CD4-positive, alpha-beta T cell (primary cell): ENCODE measurements at regions not wholly inside any gene's neighbourhood (a gene's known extent, or its start where the extent isn't known, plus 50 kb on each side); places are given as distances from the start of the nearest gene placed in this dataset.

Experiments used
- ATAC-seq: fragments of 200-7000 bp; cut with Tn5 transposase; one replicate; pipeline ENCODE4 v1.10.0; 2022; ENCODE audit warnings: mild to moderate bottlenecking; ENCODE audit not compliant: poor library complexity
- CTCF ChIA-PET: fragments of 350-600 bp; sonication (Branson Sonifier 250); formaldehyde crosslinking; loops from one replicate; lab custom pipeline; 2021; ENCODE audit warnings: antibody characterized with exemption, inconsistent platforms; lab: Charles Lee
- POLR2A ChIA-PET: fragments of 350-600 bp; sonication (Branson Sonifier 250); formaldehyde crosslinking; loops from one replicate; lab custom pipeline; 2021; ENCODE audit warnings: antibody characterized with exemption, inconsistent platforms; lab: Charles Lee
- DNase-seq, 14 experiments: peaks; one replicate each; pipeline ENCODE4 v3.0.0-alpha.2; 2013 to 2020; ENCODE audit warnings: mixed read lengths in 2 of 14
- H3K27ac ChIP-seq, 2 donors: one replicate each; pipeline versions ENCODE4 v1.5.1 to v1.7.0; 2013; ENCODE audit warnings: low read length in 2 of 2, low read depth in 1 of 2, mild to moderate bottlenecking in 1 of 2
- H3K27me3 ChIP-seq, 2 experiments: 1 replicate in 1 of 2; 2 replicates in 1 of 2; pipeline versions ENCODE4 v1.6.1 to v1.7.0; 2013; ENCODE audit warnings: low read length in 2 of 2, control low read depth in 1 of 2, mild to moderate bottlenecking in 1 of 2, moderate library complexity in 1 of 2; ENCODE audit not compliant: insufficient read depth in 2 of 2, control insufficient read depth in 1 of 2
- H3K36me3 ChIP-seq: one replicate; pipeline ENCODE4 v1.6.1; 2013; ENCODE audit warnings: low read length, control low read depth; ENCODE audit not compliant: insufficient read depth
- H3K4me1 ChIP-seq: one replicate; pipeline ENCODE4 v1.6.1; 2013; ENCODE audit warnings: low read length, control low read depth; ENCODE audit not compliant: insufficient read depth
- H3K4me3 ChIP-seq: one replicate; pipeline ENCODE4 v1.5.1; 2013; ENCODE audit warnings: mild to moderate bottlenecking, low read length, moderate library complexity
- H3K9me3 ChIP-seq, 2 experiments: 1 replicate in 1 of 2; 2 replicates in 1 of 2; pipeline versions ENCODE4 v1.6.1 to v1.7.0; 2013; ENCODE audit warnings: low read length in 2 of 2, mild to moderate bottlenecking in 2 of 2, control low read depth in 1 of 2, moderate library complexity in 1 of 2; ENCODE audit not compliant: control insufficient read depth in 1 of 2, insufficient read depth in 1 of 2
- H3K27ac Mint-ChIP-seq: one replicate; pipeline ENCODE4 v1.8.0; 2020; ENCODE audit warnings: mixed read lengths
- H3K27me3 Mint-ChIP-seq: one replicate; pipeline ENCODE4 v1.8.0; 2021; ENCODE audit warnings: mixed read lengths
- H3K36me3 Mint-ChIP-seq: one replicate; pipeline ENCODE4 v1.8.0; 2021; ENCODE audit warnings: low read depth, mixed read lengths
- H3K4me1 Mint-ChIP-seq: one replicate; pipeline ENCODE4 v1.8.0; 2021; ENCODE audit warnings: low read depth, mixed read lengths
- H3K4me3 Mint-ChIP-seq: one replicate; pipeline ENCODE4 v1.8.0; 2020; ENCODE audit warnings: mild to moderate bottlenecking, mixed read lengths
- H3K9me3 Mint-ChIP-seq: one replicate; pipeline ENCODE4 v1.8.0; 2020; ENCODE audit warnings: mixed read lengths
- CTCF ChIP-seq: fragments of 200-600 bp; IDR thresholded peaks from one replicate; pipeline ENCODE4 v1.8.0; 2022; ENCODE audit warnings: antibody characterized with exemption, mild to moderate bottlenecking
- intact Hi-C, 2 experiments: fragments of 100-400 bp; cut with DNase I in 1 of 2; cut with micrococcal nuclease in 1 of 2; formaldehyde crosslinking; loops; one replicate each; pipeline versions ENCODE4 v1.15.1 to v1.9.0; 2023 to 2025; cut with DNase I, micrococcal nuclease

- H3K27me3 ChIP-seq = no peaks in the 10 kb centered on the region
- H3K4me1 ChIP-seq = no peaks in the 10 kb centered on the region
- Mint-ChIP-seq H3K4me3 (no peak overlapping the region), H3K9me3 (peaks cover 2% of the 10 kb centered on the region), H3K27ac (no peak overlapping the region), H3K27me3 (no peaks in the 10 kb centered on the region), H3K36me3 (no peaks in the 10 kb centered on the region), H3K4me1 (no peaks in the 10 kb centered on the region)
- DNase-seq (no peak), ATAC-seq (no peak)
- CTCF ChIA-PET = no interaction called here
- intact Hi-C loops = no loop called here
- POLR2A ChIA-PET = no interaction called here
- no peak overlapping the region for H3K27ac ChIP-seq
- H3K4me3 ChIP-seq = no peak overlapping the region
- H3K36me3 ChIP-seq = no peaks in the 10 kb centered on the region
- H3K9me3 ChIP-seq = peaks cover 0 to 8% of the 10 kb centered on the region in 2 experiments
- TF ChIP-seq CTCF = no peak
Observed at GRCh38 chr2:180555391-180555965, 424.9 kb upstream of the UBE2E3 start.

DNA sequence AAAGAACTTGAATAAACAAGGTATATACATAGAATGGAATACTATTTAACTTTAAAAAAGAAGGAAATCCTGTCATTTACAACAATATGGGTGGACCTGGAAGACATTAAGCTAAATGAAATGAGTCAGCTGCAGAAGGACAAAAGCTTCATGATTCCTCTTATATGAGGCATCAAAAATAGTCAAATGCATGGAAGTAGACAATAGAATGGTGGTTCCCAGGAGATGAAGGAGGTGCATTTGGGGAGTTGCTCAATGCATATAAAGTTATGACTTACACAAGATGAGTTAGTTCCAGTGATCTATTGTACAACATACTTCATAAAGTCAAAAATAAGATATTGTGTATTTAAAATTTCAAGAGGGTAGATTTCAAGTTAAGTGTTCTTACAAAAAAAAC, 426.1 kb upstream of the UBE2E3 start:
- Mint-ChIP-seq H3K4me1 (no peaks in the 10 kb centered on the region), H3K27me3 (no peaks in the 10 kb centered on the region), H3K9me3 (peaks cover 2% of the 10 kb centered on the region), H3K27ac (no peak overlapping the region), H3K36me3 (no peaks in the 10 kb centered on the region), H3K4me3 (no peak overlapping the region)
- Histone ChIP-seq H3K4me3 (no peak overlapping the region), H3K27me3 (no peaks in the 10 kb centered on the region), H3K9me3 (peaks cover 0 to 8% of the 10 kb centered on the region in 2 experiments), H3K36me3 (no peaks in the 10 kb centered on the region), H3K4me1 (no peaks in the 10 kb centered on the region), H3K27ac (no peak overlapping the region)
- TF ChIP-seq CTCF = no peak
- DNase-seq (no peak), ATAC-seq (no peak)
- ChIA-PET POLR2A (no interaction called here), CTCF (no interaction called here)
- intact Hi-C loops = no loop called here

GRCh38 chr2:180553094-180553715, 427.2 kb upstream of the UBE2E3 start:
- intact Hi-C loops = no loop called here
- no peaks in the 10 kb centered on the region for H3K27me3 ChIP-seq
- ChIA-PET CTCF (no interaction called here), POLR2A (no interaction called here)
- H3K27me3 Mint-ChIP-seq = no peaks in the 10 kb centered on the region
- DNase-seq (no peak), ATAC-seq (no peak)
- no peaks in the 10 kb centered on the region for H3K36me3 Mint-ChIP-seq
- H3K4me3 ChIP-seq = no peak overlapping the region
- no peak overlapping the region for H3K27ac ChIP-seq
- no peak overlapping the region for H3K27ac Mint-ChIP-seq
- H3K4me1 ChIP-seq = no peaks in the 10 kb centered on the region
- TF ChIP-seq CTCF = no peak
- H3K9me3 ChIP-seq = peaks cover 0 to 8% of the 10 kb centered on the region in 2 experiments
- H3K9me3 Mint-ChIP-seq = peaks cover 2% of the 10 kb centered on the region
- no peaks in the 10 kb centered on the region for H3K36me3 ChIP-seq
- no peak overlapping the region for H3K4me3 Mint-ChIP-seq
- no peaks in the 10 kb centered on the region for H3K4me1 Mint-ChIP-seq
